Mesendoderm (in vitro differentiated cells): ENCODE measurements at regions not wholly inside any gene's neighbourhood (a gene's known extent, or its start where the extent isn't known, plus 50 kb on each side); places are given as distances from the start of the nearest gene placed in this dataset.

Experiments
- DNase-seq: peaks from one replicate; pipeline ENCODE4 v3.0.0; 2013
- H2AK5ac ChIP-seq: 2 replicates; pipeline ENCODE4 v1.6.1; 2013; ENCODE audit warnings: low read length, inconsistent platforms
- H2BK120ac ChIP-seq: 2 replicates; pipeline ENCODE4 v1.6.1; 2013; ENCODE audit warnings: low read depth, mild to moderate bottlenecking, low read length, moderate library complexity, mixed read lengths
- H2BK15ac ChIP-seq: replicated peaks from 2 replicates; pipeline ENCODE4 v1.6.1; 2013; ENCODE audit warnings: low read depth, mild to moderate bottlenecking, moderate library complexity
- H2BK5ac ChIP-seq: 2 replicates; pipeline ENCODE4 v1.6.1; 2013; ENCODE audit warnings: low read length, inconsistent platforms
- H3K18ac ChIP-seq: 2 replicates; pipeline ENCODE4 v1.6.1; 2013; ENCODE audit warnings: mild to moderate bottlenecking, low read length, mixed read lengths
- H3K23ac ChIP-seq: one replicate; pipeline ENCODE4 v1.6.1; 2013; ENCODE audit warnings: low read length
- H3K27ac ChIP-seq: 2 replicates; pipeline ENCODE4 v1.5.1; 2013; ENCODE audit warnings: low read depth, mild to moderate bottlenecking, inconsistent platforms, low read length, moderate library complexity
- H3K27me3 ChIP-seq: 2 replicates; pipeline ENCODE4 v1.6.1; 2013; ENCODE audit warnings: low read length, control low read depth, mild to moderate bottlenecking, inconsistent platforms; ENCODE audit not compliant: insufficient read depth, poor library complexity
- H3K36me3 ChIP-seq: 2 replicates; pipeline ENCODE4 v1.6.1; 2013; ENCODE audit warnings: low read length, inconsistent platforms; ENCODE audit not compliant: control insufficient read depth, insufficient read depth
- H3K4ac ChIP-seq: one replicate; pipeline ENCODE4 v1.6.1; 2013; ENCODE audit warnings: low read depth, mild to moderate bottlenecking, low read length, moderate library complexity
- H3K4me1 ChIP-seq: 2 replicates; pipeline ENCODE4 v1.6.1; 2013; ENCODE audit warnings: low read depth, low read length, inconsistent platforms; ENCODE audit not compliant: control insufficient read depth
- H3K4me2 ChIP-seq: 2 replicates; pipeline ENCODE4 v1.6.1; 2013; ENCODE audit warnings: low read length
- H3K4me3 ChIP-seq: 2 replicates; pipeline ENCODE4 v1.5.1; 2013; ENCODE audit warnings: mild to moderate bottlenecking, low read length
- H3K56ac ChIP-seq: one replicate; pipeline ENCODE4 v1.6.1; 2013; ENCODE audit warnings: low read length
- H3K79me1 ChIP-seq: 2 replicates; pipeline ENCODE4 v1.6.1; 2013; ENCODE audit warnings: low read length, inconsistent platforms
- H3K79me2 ChIP-seq: 2 replicates; pipeline ENCODE4 v1.6.1; 2013; ENCODE audit warnings: mild to moderate bottlenecking, low read length; ENCODE audit not compliant: control insufficient read depth, insufficient read depth
- H3K9ac ChIP-seq: 2 replicates; pipeline ENCODE4 v1.6.1; 2013; ENCODE audit warnings: low read length, inconsistent platforms
- H4K5ac ChIP-seq: one replicate; pipeline ENCODE4 v1.6.1; 2013; ENCODE audit warnings: low read length
- H4K8ac ChIP-seq: one replicate; pipeline ENCODE4 v1.6.1; 2013; ENCODE audit warnings: low read depth, mild to moderate bottlenecking, control low read depth, low read length, moderate library complexity
- whole genome bisulfite sequencing: extraction: QIAGEN DNeasy Blood & Tissue Kit; methylation state at CpG from one replicate; pipeline ENCODE4 v1.1.7; 2013; ENCODE audit warnings: low lambda C conversion rate, missing lambda C conversion rate; ENCODE audit not compliant: insufficient coverage; ENCODE audit errors: extremely low coverage; 5-methylcytosine and 5-hydroxymethylcytosine counted together

GRCh38 chr6:138026342-138026741 lies 80.9 kb downstream of the PERP start:
- peak; percentile 37 for DNase-seq
- H3K27ac ChIP-seq = no peak overlapping the region
- no peak overlapping the region for H2AK5ac ChIP-seq
- no peaks in the 10 kb centered on the region for H3K79me2 ChIP-seq
- H3K36me3 ChIP-seq = no peaks in the 10 kb centered on the region
- H3K56ac ChIP-seq = no peak overlapping the region
- no peaks in the 10 kb centered on the region for H3K4me1 ChIP-seq
- no peak overlapping the region for H2BK15ac ChIP-seq
- no peak overlapping the region for H2BK120ac ChIP-seq
- no peak overlapping the region for H3K23ac ChIP-seq
- H4K8ac ChIP-seq = no peak overlapping the region
- no CpG with 5 or more reads among the region's 3 CpGs for WGBS
- H3K9ac ChIP-seq = no peak overlapping the region
- no peak overlapping the region for H3K18ac ChIP-seq
- no peak overlapping the region for H3K4me2 ChIP-seq
- H3K79me1 ChIP-seq = no peaks in the 10 kb centered on the region
- H3K4ac ChIP-seq = no peak overlapping the region
- H3K27me3 ChIP-seq = no peaks in the 10 kb centered on the region
- no peak overlapping the region for H3K4me3 ChIP-seq
- no peak overlapping the region for H4K5ac ChIP-seq
- H2BK5ac ChIP-seq = no peak overlapping the region

GRCh38 chr6:138028893-138029292 lies 78.3 kb downstream of the PERP start:
- no peak overlapping the region for H3K4ac ChIP-seq
- no peak overlapping the region for H2BK5ac ChIP-seq
- H3K18ac ChIP-seq = no peak overlapping the region
- no peak overlapping the region for H3K9ac ChIP-seq
- H2BK120ac ChIP-seq = no peak overlapping the region
- H3K4me1 ChIP-seq = no peaks in the 10 kb centered on the region
- no peak overlapping the region for H2BK15ac ChIP-seq
- H3K79me1 ChIP-seq = no peaks in the 10 kb centered on the region
- H3K56ac ChIP-seq = no peak overlapping the region
- H3K4me2 ChIP-seq = no peak overlapping the region
- no peak overlapping the region for H3K23ac ChIP-seq
- no peak overlapping the region for H2AK5ac ChIP-seq
- H3K27me3 ChIP-seq = no peaks in the 10 kb centered on the region
- DNase-seq = no peak
- no peak overlapping the region for H3K27ac ChIP-seq
- no peak overlapping the region for H4K8ac ChIP-seq
- WGBS = no CpG with 5 or more reads among the region's 6 CpGs
- no peaks in the 10 kb centered on the region for H3K79me2 ChIP-seq
- no peaks in the 10 kb centered on the region for H3K36me3 ChIP-seq
- no peak overlapping the region for H4K5ac ChIP-seq
- no peak overlapping the region for H3K4me3 ChIP-seq

GRCh38 chr6:138030872-138031271 lies 76.3 kb downstream of the PERP start:
- no peaks in the 10 kb centered on the region for H3K79me1 ChIP-seq
- no peaks in the 10 kb centered on the region for H3K4me1 ChIP-seq
- no peak overlapping the region for H3K56ac ChIP-seq
- no peak overlapping the region for H4K5ac ChIP-seq
- H3K36me3 ChIP-seq = no peaks in the 10 kb centered on the region
- no peak overlapping the region for H3K4ac ChIP-seq
- H3K18ac ChIP-seq = no peak overlapping the region
- H2BK5ac ChIP-seq = no peak overlapping the region
- H3K9ac ChIP-seq = no peak overlapping the region
- H3K27ac ChIP-seq = no peak overlapping the region
- H3K4me2 ChIP-seq = no peak overlapping the region
- H4K8ac ChIP-seq = no peak overlapping the region
- H2BK120ac ChIP-seq = no peak overlapping the region
- H3K27me3 ChIP-seq = no peaks in the 10 kb centered on the region
- WGBS = no CpG with 5 or more reads among the region's 1 CpG
- DNase-seq = no peak
- H2BK15ac ChIP-seq = no peak overlapping the region
- no peak overlapping the region for H2AK5ac ChIP-seq
- no peaks in the 10 kb centered on the region for H3K79me2 ChIP-seq
- H3K23ac ChIP-seq = no peak overlapping the region
- no peak overlapping the region for H3K4me3 ChIP-seq

GRCh38 chr6:138031417-138031816 lies 75.8 kb downstream of the PERP start:
- no peaks in the 10 kb centered on the region for H3K79me2 ChIP-seq
- WGBS = no CpG with 5 or more reads among the region's 4 CpGs
- H2AK5ac ChIP-seq = no peak overlapping the region
- no peak overlapping the region for H3K4me2 ChIP-seq
- H3K23ac ChIP-seq = no peak overlapping the region
- no peak for DNase-seq
- H3K4me1 ChIP-seq = no peaks in the 10 kb centered on the region
- no peak overlapping the region for H3K4me3 ChIP-seq
- H3K56ac ChIP-seq = no peak overlapping the region
- no peak overlapping the region for H2BK5ac ChIP-seq
- no peak overlapping the region for H3K9ac ChIP-seq
- no peak overlapping the region for H4K8ac ChIP-seq
- H3K4ac ChIP-seq = no peak overlapping the region
- no peak overlapping the region for H2BK15ac ChIP-seq
- H3K79me1 ChIP-seq = no peaks in the 10 kb centered on the region
- H4K5ac ChIP-seq = no peak overlapping the region
- no peaks in the 10 kb centered on the region for H3K27me3 ChIP-seq
- no peak overlapping the region for H3K27ac ChIP-seq
- no peak overlapping the region for H2BK120ac ChIP-seq
- H3K36me3 ChIP-seq = no peaks in the 10 kb centered on the region
- H3K18ac ChIP-seq = no peak overlapping the region

- H3K4me3 ChIP-seq = no peak overlapping the region
Measured at GRCh38 chr6:138031850-138032249, 75.4 kb downstream of the PERP start.

GRCh38 chr6:138032571-138032970 lies 74.6 kb downstream of the PERP start:
- DNase-seq = no peak
- Histone ChIP-seq H2BK120ac (no peak overlapping the region), H4K5ac (no peak overlapping the region), H3K18ac (no peak overlapping the region), H3K27me3 (no peaks in the 10 kb centered on the region), H3K9ac (no peak overlapping the region), H2BK5ac (no peak overlapping the region), H2AK5ac (no peak overlapping the region), H3K23ac (no peak overlapping the region), H3K79me2 (no peaks in the 10 kb centered on the region), H3K4ac (no peak overlapping the region), H3K56ac (no peak overlapping the region), H3K4me2 (no peak overlapping the region), H3K79me1 (no peaks in the 10 kb centered on the region), H3K27ac (no peak overlapping the region), H2BK15ac (no peak overlapping the region), H3K4me1 (no peaks in the 10 kb centered on the region), H4K8ac (no peak overlapping the region), H3K36me3 (no peaks in the 10 kb centered on the region), H3K4me3 (no peak overlapping the region)
- WGBS = no CpG with 5 or more reads among the region's 3 CpGs

More at GRCh38 chr6:138031850-138032249, 75.4 kb downstream of the PERP start:
- H3K27me3 ChIP-seq = no peaks in the 10 kb centered on the region
- no peaks in the 10 kb centered on the region for H3K79me2 ChIP-seq
- no peak overlapping the region for H2BK5ac ChIP-seq
- no peaks in the 10 kb centered on the region for H3K79me1 ChIP-seq
- H2AK5ac ChIP-seq = no peak overlapping the region
- no peaks in the 10 kb centered on the region for H3K36me3 ChIP-seq
- no peak overlapping the region for H3K4ac ChIP-seq
- H3K18ac ChIP-seq = no peak overlapping the region
- no peak for DNase-seq
- H2BK120ac ChIP-seq = no peak overlapping the region
- H2BK15ac ChIP-seq = no peak overlapping the region
- no peaks in the 10 kb centered on the region for H3K4me1 ChIP-seq
- H3K27ac ChIP-seq = no peak overlapping the region
- H4K5ac ChIP-seq = no peak overlapping the region
- H3K4me2 ChIP-seq = no peak overlapping the region
- H4K8ac ChIP-seq = no peak overlapping the region
- H3K56ac ChIP-seq = no peak overlapping the region
- no peak overlapping the region for H3K9ac ChIP-seq
- no peak overlapping the region for H3K23ac ChIP-seq
- WGBS = no CpG with 5 or more reads among the region's 3 CpGs
